Caco-2 (cell line): ENCODE measurements at regions not wholly inside any gene's neighbourhood (a gene's known extent, or its start where the extent isn't known, plus 50 kb on each side); places are given as distances from the start of the nearest gene placed in this dataset.

Experiments used
- BruUV-seq: library from RNA; stranded (reverse); fragments of 400-500 nt; replicated peaks from 2 replicates; lab custom pipeline; 2021; lab: Mats Ljungman, UMichigan
- CTCF ChIA-PET: fragments of 300-600 bp; sonication (Branson Sonifier 250); formaldehyde crosslinking; loops from one replicate; lab custom pipeline; 2022; ENCODE audit warnings: antibody characterized with exemption; lab: Charles Lee
- POLR2A ChIA-PET: fragments of 300-600 bp; sonication (Branson Sonifier 250); formaldehyde crosslinking; loops from one replicate; lab custom pipeline; 2022; ENCODE audit warnings: antibody characterized with exemption; lab: Charles Lee
- DNase-seq, 2 experiments: peaks; one replicate each; pipeline versions ENCODE4 v3.0.0 to v3.0.0-alpha.2; 2020 to 2022
- H3K27me3 ChIP-seq: replicated peaks from 2 replicates; pipeline ENCODE4 v1.6.0; 2011; ENCODE audit warnings: low read length; ENCODE audit not compliant: control insufficient read depth, insufficient read depth
- H3K36me3 ChIP-seq: 2 replicates; pipeline ENCODE4 v1.5.1; 2011; ENCODE audit warnings: low read length; ENCODE audit not compliant: control insufficient read depth, insufficient read depth
- H3K4me1 ChIP-seq: fragments of 250-450 bp; sonication (Bioruptor Pico); 2 replicates; pipeline ENCODE4 v1.5.1; 2020; ENCODE audit warnings: mild to moderate bottlenecking
- H3K4me3 ChIP-seq: 2 replicates; pipeline ENCODE4 v1.5.1; 2011; ENCODE audit warnings: low read depth, mild to moderate bottlenecking, control low read depth, low read length
- H3K9me3 ChIP-seq: fragments of 250-450 bp; sonication (Bioruptor Pico); 2 replicates; pipeline ENCODE4 v1.5.1; 2020; ENCODE audit warnings: mild to moderate bottlenecking, moderate library complexity
- H3K27ac Mint-ChIP-seq: one replicate; pipeline ENCODE4 v1.8.0; 2022; ENCODE audit warnings: mixed read lengths; ENCODE audit not compliant: unreplicated experiment
- H3K27me3 Mint-ChIP-seq: one replicate; pipeline ENCODE4 v1.8.0; 2022; ENCODE audit warnings: mixed read lengths; ENCODE audit not compliant: insufficient read depth, unreplicated experiment
- H3K36me3 Mint-ChIP-seq: one replicate; pipeline ENCODE4 v1.8.0; 2022; ENCODE audit warnings: mild to moderate bottlenecking, mixed read lengths; ENCODE audit not compliant: insufficient read depth, unreplicated experiment
- H3K4me1 Mint-ChIP-seq: one replicate; pipeline ENCODE4 v1.8.0; 2022; ENCODE audit warnings: low read depth, mixed read lengths; ENCODE audit not compliant: unreplicated experiment
- H3K4me3 Mint-ChIP-seq: one replicate; pipeline ENCODE4 v1.8.0; 2022; ENCODE audit warnings: mild to moderate bottlenecking, moderate library complexity, mixed read lengths; ENCODE audit not compliant: unreplicated experiment
- H3K9me3 Mint-ChIP-seq: one replicate; pipeline ENCODE4 v1.8.0; 2022; ENCODE audit warnings: mixed read lengths; ENCODE audit not compliant: unreplicated experiment
- intact Hi-C: fragments of 100-400 bp; cut with micrococcal nuclease; formaldehyde crosslinking; loops from one replicate; pipeline ENCODE4 v1.10.0; 2022; ENCODE audit not compliant: unreplicated experiment
- TF ChIP-seq, protein P1 (sequence below), 2 experiments: fragments of 200-600 bp in 1 of 2; IDR thresholded peaks; 1 replicate in 1 of 2; 2 replicates in 1 of 2; pipeline versions ENCODE4 v1.5.1 to v1.8.0; 2011 to 2022; ENCODE audit warnings: antibody characterized with exemption in 1 of 2, control low read depth in 1 of 2, inconsistent platforms in 1 of 2, low read depth in 1 of 2, low read length in 1 of 2, mild to moderate bottlenecking in 1 of 2, moderate library complexity in 1 of 2; ENCODE audit not compliant: insufficient read depth in 1 of 2, severe bottlenecking in 1 of 2, unreplicated experiment in 1 of 2

DNA sequence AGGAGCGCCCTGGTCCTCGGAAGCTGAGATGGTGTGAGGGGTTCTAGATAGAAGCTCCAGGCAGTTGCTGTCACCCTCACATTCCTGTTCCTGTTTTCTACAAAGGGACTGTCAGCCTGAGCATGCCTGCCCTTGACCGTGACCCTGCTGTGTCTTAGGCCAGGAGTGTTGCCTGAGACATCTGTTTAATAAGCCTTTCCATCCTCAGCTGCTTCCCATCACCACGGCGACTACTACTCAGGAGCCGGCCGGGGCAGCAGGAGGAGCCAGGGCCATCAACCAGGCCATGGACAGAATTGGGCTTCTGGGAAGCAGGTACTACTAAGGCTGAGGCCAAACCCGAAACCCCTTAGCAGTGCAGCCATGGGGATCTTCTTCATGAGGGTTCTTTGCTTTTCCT lies 151.4 kb downstream of the KATNIP start:
- Mint-ChIP-seq H3K27me3 (no peaks in the 10 kb centered on the region), H3K9me3 (no peaks in the 10 kb centered on the region), H3K36me3 (no peaks in the 10 kb centered on the region), H3K4me1 (no peaks in the 10 kb centered on the region), H3K27ac (no peak overlapping the region), H3K4me3 (no peak overlapping the region)
- H3K9me3 ChIP-seq: no peaks in the 10 kb centered on the region
- ChIA-PET CTCF (no interaction called here), POLR2A (no interaction called here)
- H3K4me3 ChIP-seq: no peak overlapping the region
- TF ChIP-seq, protein P1, sequence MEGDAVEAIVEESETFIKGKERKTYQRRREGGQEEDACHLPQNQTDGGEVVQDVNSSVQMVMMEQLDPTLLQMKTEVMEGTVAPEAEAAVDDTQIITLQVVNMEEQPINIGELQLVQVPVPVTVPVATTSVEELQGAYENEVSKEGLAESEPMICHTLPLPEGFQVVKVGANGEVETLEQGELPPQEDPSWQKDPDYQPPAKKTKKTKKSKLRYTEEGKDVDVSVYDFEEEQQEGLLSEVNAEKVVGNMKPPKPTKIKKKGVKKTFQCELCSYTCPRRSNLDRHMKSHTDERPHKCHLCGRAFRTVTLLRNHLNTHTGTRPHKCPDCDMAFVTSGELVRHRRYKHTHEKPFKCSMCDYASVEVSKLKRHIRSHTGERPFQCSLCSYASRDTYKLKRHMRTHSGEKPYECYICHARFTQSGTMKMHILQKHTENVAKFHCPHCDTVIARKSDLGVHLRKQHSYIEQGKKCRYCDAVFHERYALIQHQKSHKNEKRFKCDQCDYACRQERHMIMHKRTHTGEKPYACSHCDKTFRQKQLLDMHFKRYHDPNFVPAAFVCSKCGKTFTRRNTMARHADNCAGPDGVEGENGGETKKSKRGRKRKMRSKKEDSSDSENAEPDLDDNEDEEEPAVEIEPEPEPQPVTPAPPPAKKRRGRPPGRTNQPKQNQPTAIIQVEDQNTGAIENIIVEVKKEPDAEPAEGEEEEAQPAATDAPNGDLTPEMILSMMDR (IDR thresholded peaks at IDR 0.05; ENCODE audit: insufficient read depth in 1 of 2, low read depth in 1 of 2, low read length in 1 of 2, severe bottlenecking in 1 of 2, unreplicated experiment in 1 of 2): no peak
- H3K27me3 ChIP-seq: no peaks in the 10 kb centered on the region
- no peaks in the 10 kb centered on the region for H3K4me1 ChIP-seq
- intact Hi-C loops: no loop called here
- H3K36me3 ChIP-seq: no peaks in the 10 kb centered on the region
- DNase-seq: no peak
- no TSS peak for BruUV-seq

DNA sequence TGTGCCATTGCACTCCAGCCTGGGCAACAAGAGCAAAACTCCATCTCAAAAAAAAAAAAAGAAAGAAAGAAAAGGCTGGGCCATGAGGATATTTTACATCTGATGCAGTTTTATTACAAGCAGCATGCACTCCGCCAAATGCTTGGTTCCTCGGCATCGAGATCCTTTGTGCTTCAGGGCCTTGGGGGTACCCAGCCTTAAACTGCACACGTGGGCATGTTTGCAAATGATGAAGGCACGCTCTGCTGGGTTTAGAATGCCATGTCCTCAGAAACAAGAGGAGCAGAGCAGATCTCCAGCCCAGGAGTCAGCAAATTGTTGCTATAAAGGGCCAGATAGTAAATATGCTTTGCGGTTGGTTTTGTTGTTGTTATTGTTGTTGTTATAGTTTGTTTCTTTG lies 153.2 kb downstream of the KATNIP start:
- Mint-ChIP-seq H3K36me3 (peaks cover 5% of the 10 kb centered on the region), H3K9me3 (no peaks in the 10 kb centered on the region), H3K27ac (no peak overlapping the region), H3K4me3 (no peak overlapping the region), H3K4me1 (no peaks in the 10 kb centered on the region), H3K27me3 (no peaks in the 10 kb centered on the region)
- Histone ChIP-seq H3K9me3 (no peaks in the 10 kb centered on the region), H3K4me1 (no peaks in the 10 kb centered on the region), H3K4me3 (no peak overlapping the region), H3K27me3 (no peaks in the 10 kb centered on the region), H3K36me3 (no peaks in the 10 kb centered on the region)
- CTCF ChIA-PET: no interaction called here
- BruUV-seq: no TSS peak
- TF ChIP-seq, protein P1 (IDR thresholded peaks at IDR 0.05; ENCODE audit: insufficient read depth in 1 of 2, low read depth in 1 of 2, low read length in 1 of 2, severe bottlenecking in 1 of 2, unreplicated experiment in 1 of 2): no peak
- POLR2A ChIA-PET: no interaction called here
- no peak for DNase-seq
- intact Hi-C loops: no loop called here

DNA sequence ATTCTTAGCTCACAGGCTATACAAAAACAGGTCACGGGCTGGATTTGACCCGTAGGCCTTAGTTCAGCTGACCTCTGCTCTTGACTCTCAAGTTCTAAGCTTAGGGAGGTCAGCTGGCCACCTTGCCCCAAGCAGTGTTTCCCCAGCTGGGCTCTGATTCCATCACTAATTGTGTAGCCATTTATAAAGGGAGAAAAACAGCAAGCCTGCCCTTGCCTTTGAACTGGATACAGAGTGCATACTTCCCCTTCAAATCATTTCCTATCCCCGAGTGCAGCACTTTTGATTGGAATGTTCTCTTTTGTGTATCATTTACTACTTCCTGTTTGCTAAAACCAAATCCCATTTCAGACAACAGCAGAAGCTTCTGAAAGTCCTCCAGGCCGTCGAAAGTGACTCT lies 153.6 kb downstream of the KATNIP start:
- Histone ChIP-seq H3K4me3 (no peak overlapping the region), H3K4me1 (no peaks in the 10 kb centered on the region), H3K36me3 (no peaks in the 10 kb centered on the region), H3K27me3 (no peaks in the 10 kb centered on the region), H3K9me3 (no peaks in the 10 kb centered on the region)
- TF ChIP-seq, protein P1 (IDR thresholded peaks at IDR 0.05; ENCODE audit: insufficient read depth in 1 of 2, low read depth in 1 of 2, low read length in 1 of 2, severe bottlenecking in 1 of 2, unreplicated experiment in 1 of 2): no peak
- H3K27ac Mint-ChIP-seq: no peak overlapping the region
- H3K36me3 Mint-ChIP-seq: peaks cover 5% of the 10 kb centered on the region
- no peaks in the 10 kb centered on the region for H3K9me3 Mint-ChIP-seq
- no peak for DNase-seq
- no TSS peak for BruUV-seq
- CTCF ChIA-PET: no interaction called here
- H3K27me3 Mint-ChIP-seq: no peaks in the 10 kb centered on the region
- POLR2A ChIA-PET: no interaction called here
- no peak overlapping the region for H3K4me3 Mint-ChIP-seq
- H3K4me1 Mint-ChIP-seq: no peaks in the 10 kb centered on the region
- intact Hi-C loops: no loop called here
